ENCODE measurements at regions not wholly inside any gene's neighbourhood (a gene's known extent, or its start where the extent isn't known, plus 50 kb on each side); places are given as distances from the start of the nearest gene placed in this dataset.

- no peak for TF ChIP-seq YY1 (IDR thresholded peaks at IDR 0.05; ENCODE audit: low read depth)
- no peak for TF ChIP-seq RAD21 (IDR thresholded peaks at IDR 0.05; ENCODE audit: low read depth)
- TF ChIP-seq REST (IDR thresholded peaks at IDR 0.05; ENCODE audit: low read depth): no peak
- TF ChIP-seq TEAD4 (IDR thresholded peaks at IDR 0.05): no peak
- TF ChIP-seq MAX (IDR thresholded peaks at IDR 0.05): no peak
- no peak for TF ChIP-seq EP300 (IDR thresholded peaks at IDR 0.05; ENCODE audit: borderline replicate concordance)
- TF ChIP-seq FOXM1 (IDR thresholded peaks at IDR 0.05; ENCODE audit: borderline replicate concordance, low read depth): no peak
- no peak for TF ChIP-seq TCF12 (IDR thresholded peaks at IDR 0.05; ENCODE audit: low read depth)
- no peak for TF ChIP-seq EGR1 (IDR thresholded peaks at IDR 0.05)
- no peak for TF ChIP-seq USF1 (IDR thresholded peaks at IDR 0.05)
- no peak for TF ChIP-seq CREB1 (IDR thresholded peaks at IDR 0.05; ENCODE audit: low read depth)
- TF ChIP-seq NFIC (IDR thresholded peaks at IDR 0.05): no peak
- no peak for TF ChIP-seq CEBPB (IDR thresholded peaks at IDR 0.05)
Observed at GRCh38 chr11:109667719-109668118, 245.7 kb downstream of the C11orf87 start.

Data from Ishikawa (cell line).